Vagina (tissue), 2 donors: ENCODE measurements at regions not wholly inside any gene's neighbourhood (a gene's known extent, or its start where the extent isn't known, plus 50 kb on each side); places are given as distances from the start of the nearest gene placed in this dataset.

ENCODE experiments used
- DNase-seq, 2 donors: peaks; one replicate each; pipeline ENCODE4 v3.0.0-alpha.2; 2017; ENCODE audit errors: extremely low spot score in 2 of 2
- H3K27ac ChIP-seq: fragments of 200-600 bp; sonication (generic); one replicate; pipeline ENCODE4 v1.5.1; 2019
- H3K27me3 ChIP-seq: fragments of 200-600 bp; sonication (generic); one replicate; pipeline ENCODE4 v1.5.1; 2019
- H3K36me3 ChIP-seq, 2 donors: fragments of 200-600 bp; sonication (generic); one replicate each; pipeline ENCODE4 v1.5.1; 2017 to 2019
- H3K4me1 ChIP-seq: fragments of 200-600 bp; sonication (generic); one replicate; pipeline ENCODE4 v1.5.1; 2019
- H3K4me3 ChIP-seq, 2 donors: fragments of 200-600 bp; sonication (generic); 1 replicate in 1 of 2; 2 replicates in 1 of 2; pipeline ENCODE4 v1.5.1; 2016 to 2019
- H3K9me3 ChIP-seq: fragments of 200-600 bp; sonication (generic); one replicate; pipeline ENCODE4 v1.5.1; 2019
- POLR2A ChIP-seq, 2 donors: fragments of 450-650 bp; IDR thresholded peaks; one replicate each; pipeline ENCODE4 v1.6.1; 2017; ENCODE audit warnings: antibody characterized with exemption in 2 of 2, mild to moderate bottlenecking in 2 of 2, moderate library complexity in 2 of 2
- POLR2AphosphoS5 ChIP-seq, 2 donors: sonication (generic); formaldehyde crosslinking; IDR thresholded peaks; one replicate each; pipeline ENCODE4 v1.9.0; 2017; ENCODE audit warnings: antibody characterized with exemption in 2 of 2, mild to moderate bottlenecking in 2 of 2, low read depth in 1 of 2; ENCODE audit not compliant: insufficient read depth in 1 of 2
- intact Hi-C: fragments of 100-400 bp; cut with DNase I; formaldehyde crosslinking; loops from one replicate; pipeline ENCODE4 v1.15.1; 2023
- TF ChIP-seq, protein P1 (sequence below), 3 experiments: fragments of 450-650 bp in 2 of 3; fragments of 200-600 bp in 1 of 3; sonication (generic) in 1 of 3; IDR thresholded peaks; one replicate each; pipeline ENCODE4 v1.5.1; 2017 to 2019; ENCODE audit warnings: antibody characterized with exemption in 3 of 3, mild to moderate bottlenecking in 2 of 3, moderate library complexity in 2 of 3

GRCh38 chr12:77339610-77340009 is 274.2 kb upstream of the E2F7 start:
- no peak overlapping the region for H3K27ac ChIP-seq
- no peaks in the 10 kb centered on the region for H3K9me3 ChIP-seq
- no peaks in the 10 kb centered on the region for H3K36me3 ChIP-seq
- no peak for DNase-seq
- intact Hi-C loops: no loop called here
- no peak overlapping the region for H3K4me3 ChIP-seq
- H3K27me3 ChIP-seq: no peaks in the 10 kb centered on the region
- TF ChIP-seq POLR2AphosphoS5 (IDR thresholded peaks at IDR 0.05; ENCODE audit: insufficient read depth in 1 of 2, low read depth in 1 of 2) (no peak), POLR2A (IDR thresholded peaks at IDR 0.05) (no peak)
- TF ChIP-seq, protein P1, sequence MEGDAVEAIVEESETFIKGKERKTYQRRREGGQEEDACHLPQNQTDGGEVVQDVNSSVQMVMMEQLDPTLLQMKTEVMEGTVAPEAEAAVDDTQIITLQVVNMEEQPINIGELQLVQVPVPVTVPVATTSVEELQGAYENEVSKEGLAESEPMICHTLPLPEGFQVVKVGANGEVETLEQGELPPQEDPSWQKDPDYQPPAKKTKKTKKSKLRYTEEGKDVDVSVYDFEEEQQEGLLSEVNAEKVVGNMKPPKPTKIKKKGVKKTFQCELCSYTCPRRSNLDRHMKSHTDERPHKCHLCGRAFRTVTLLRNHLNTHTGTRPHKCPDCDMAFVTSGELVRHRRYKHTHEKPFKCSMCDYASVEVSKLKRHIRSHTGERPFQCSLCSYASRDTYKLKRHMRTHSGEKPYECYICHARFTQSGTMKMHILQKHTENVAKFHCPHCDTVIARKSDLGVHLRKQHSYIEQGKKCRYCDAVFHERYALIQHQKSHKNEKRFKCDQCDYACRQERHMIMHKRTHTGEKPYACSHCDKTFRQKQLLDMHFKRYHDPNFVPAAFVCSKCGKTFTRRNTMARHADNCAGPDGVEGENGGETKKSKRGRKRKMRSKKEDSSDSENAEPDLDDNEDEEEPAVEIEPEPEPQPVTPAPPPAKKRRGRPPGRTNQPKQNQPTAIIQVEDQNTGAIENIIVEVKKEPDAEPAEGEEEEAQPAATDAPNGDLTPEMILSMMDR (IDR thresholded peaks at IDR 0.05): no peak
- no peaks in the 10 kb centered on the region for H3K4me1 ChIP-seq

DNA sequence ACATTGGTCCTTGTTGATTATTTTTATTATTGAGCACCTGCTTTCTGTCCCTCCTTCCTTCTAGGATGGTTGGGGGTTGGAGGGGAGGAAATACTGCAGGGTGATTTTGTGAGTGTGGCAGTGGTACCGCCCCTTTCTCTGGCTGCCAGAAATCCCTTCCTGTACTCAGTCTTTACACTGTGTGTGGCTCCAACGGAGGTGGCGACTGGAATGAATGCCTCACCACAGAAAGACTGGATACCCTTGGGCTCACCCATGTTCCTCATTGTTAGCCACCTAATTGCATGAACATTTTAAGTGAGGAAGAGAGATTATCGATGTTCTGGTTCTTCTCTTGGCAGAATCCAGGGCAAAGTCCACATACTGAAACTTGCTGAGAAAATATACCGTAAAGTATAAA is 272.0 kb upstream of the E2F7 start:
- DNase-seq: no peak
- no peaks in the 10 kb centered on the region for H3K9me3 ChIP-seq
- H3K27me3 ChIP-seq: no peaks in the 10 kb centered on the region
- intact Hi-C loops: no loop called here
- H3K36me3 ChIP-seq: no peaks in the 10 kb centered on the region
- TF ChIP-seq POLR2AphosphoS5 (IDR thresholded peaks at IDR 0.05; ENCODE audit: insufficient read depth in 1 of 2, low read depth in 1 of 2) (no peak), POLR2A (IDR thresholded peaks at IDR 0.05) (no peak)
- TF ChIP-seq, protein P1 (IDR thresholded peaks at IDR 0.05): no peak
- H3K4me1 ChIP-seq: no peaks in the 10 kb centered on the region
- H3K27ac ChIP-seq: no peak overlapping the region
- H3K4me3 ChIP-seq: no peak overlapping the region

GRCh38 chr12:77334806-77335205 is 269.4 kb upstream of the E2F7 start:
- Histone ChIP-seq H3K4me3 (no peak overlapping the region), H3K4me1 (no peaks in the 10 kb centered on the region), H3K27me3 (no peaks in the 10 kb centered on the region), H3K9me3 (no peaks in the 10 kb centered on the region), H3K36me3 (no peaks in the 10 kb centered on the region), H3K27ac (no peak overlapping the region)
- intact Hi-C loops: no loop called here
- no peak for DNase-seq
- TF ChIP-seq, protein P1 (IDR thresholded peaks at IDR 0.05): no peak
- no peak for TF ChIP-seq POLR2A (IDR thresholded peaks at IDR 0.05)
- no peak for TF ChIP-seq POLR2AphosphoS5 (IDR thresholded peaks at IDR 0.05; ENCODE audit: insufficient read depth in 1 of 2, low read depth in 1 of 2)

DNA sequence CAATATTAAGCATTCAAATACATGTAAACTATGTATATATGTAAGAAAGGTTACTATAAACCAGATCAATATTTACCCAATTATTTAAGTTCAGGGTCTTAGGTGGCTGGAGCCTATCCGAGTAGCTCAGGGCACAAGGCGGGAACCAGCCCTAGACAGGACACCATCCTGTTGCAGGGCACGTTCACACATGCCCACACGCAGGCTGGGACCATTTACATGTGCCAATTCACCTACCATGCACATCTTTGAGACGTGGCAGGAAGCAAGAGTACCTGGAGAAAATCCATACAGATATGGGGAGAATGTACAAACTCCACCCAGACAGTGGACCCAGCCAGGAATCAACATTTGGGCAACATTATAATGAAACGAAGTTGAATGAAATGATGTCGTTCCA is 263.0 kb upstream of the E2F7 start:
- no peak overlapping the region for H3K4me3 ChIP-seq
- no peak for DNase-seq
- intact Hi-C loops: no loop called here
- no peaks in the 10 kb centered on the region for H3K27me3 ChIP-seq
- TF ChIP-seq, protein P1 (IDR thresholded peaks at IDR 0.05): no peak
- TF ChIP-seq POLR2A (IDR thresholded peaks at IDR 0.05) (no peak), POLR2AphosphoS5 (IDR thresholded peaks at IDR 0.05; ENCODE audit: insufficient read depth in 1 of 2, low read depth in 1 of 2) (no peak)
- H3K36me3 ChIP-seq: no peaks in the 10 kb centered on the region
- peaks cover 8% of the 10 kb centered on the region for H3K4me1 ChIP-seq
- H3K27ac ChIP-seq: no peak overlapping the region
- no peaks in the 10 kb centered on the region for H3K9me3 ChIP-seq

- intact Hi-C loops: no loop called here
- H3K9me3 ChIP-seq: no peaks in the 10 kb centered on the region
- H3K4me3 ChIP-seq: peak overlapping the region; percentile 53 to 54
- no peak for DNase-seq
- H3K4me1 ChIP-seq: peaks cover 8% of the 10 kb centered on the region
- H3K27ac ChIP-seq: no peak overlapping the region
- no peaks in the 10 kb centered on the region for H3K27me3 ChIP-seq
- no peak for TF ChIP-seq POLR2A (IDR thresholded peaks at IDR 0.05)
- no peaks in the 10 kb centered on the region for H3K36me3 ChIP-seq
Measured at GRCh38 chr12:77325511-77326236, 260.3 kb upstream of the E2F7 start.
